GM19468 (cell line): ENCODE measurements at regions not wholly inside any gene's neighbourhood (a gene's known extent, or its start where the extent isn't known, plus 50 kb on each side); places are given as distances from the start of the nearest gene placed in this dataset.

ENCODE experiments used
- ATAC-seq: cut with Tn5 transposase; IDR thresholded peaks from one replicate; pipeline ENCODE4 v1.9.1; 2021; ENCODE audit warnings: mild to moderate bottlenecking, moderate library complexity, moderate number of reproducible peaks; ENCODE audit not compliant: unreplicated experiment; ENCODE audit errors: extremely low read depth

GRCh38 chr15:85847031-85847430 is 52.3 kb upstream of the KLHL25 start:
- ATAC-seq = no peak

GRCh38 chr15:85849946-85850345 is 55.2 kb upstream of the KLHL25 start:
- ATAC-seq = no peak

GRCh38 chr15:85852969-85853368 is 58.2 kb upstream of the KLHL25 start:
- no peak for ATAC-seq

GRCh38 chr15:85854345-85855097 is 59.8 kb upstream of the KLHL25 start:
- ATAC-seq = no peak

GRCh38 chr15:85858586-85859375 is 64.1 kb upstream of the KLHL25 start:
- ATAC-seq = peak; percentile 92

- no peak for ATAC-seq
Observed at GRCh38 chr15:85859671-85860070, 64.9 kb upstream of the KLHL25 start.

GRCh38 chr15:85860394-85861161 is 65.9 kb upstream of the KLHL25 start:
- no peak for ATAC-seq

GRCh38 chr15:85865070-85865684 is 70.5 kb upstream of the KLHL25 start:
- no peak for ATAC-seq

GRCh38 chr15:85867250-85867649 is 72.5 kb upstream of the KLHL25 start:
- no peak for ATAC-seq

- no peak for ATAC-seq
Observed at GRCh38 chr15:85869124-85869523, 74.4 kb upstream of the KLHL25 start.

GRCh38 chr15:85870216-85871014 is 75.7 kb upstream of the KLHL25 start:
- no peak for ATAC-seq

- no peak for ATAC-seq
Observed at GRCh38 chr15:85871545-85871944, 76.8 kb upstream of the KLHL25 start.

- no peak for ATAC-seq
Observed at GRCh38 chr15:85872125-85872524, 77.4 kb upstream of the KLHL25 start.

- no peak for ATAC-seq
Observed at GRCh38 chr15:85874236-85874635, 79.5 kb upstream of the KLHL25 start.

GRCh38 chr15:85875756-85876155 is 81.0 kb upstream of the KLHL25 start:
- ATAC-seq = no peak

- no peak for ATAC-seq
Observed at GRCh38 chr15:85878828-85879225, 84.1 kb upstream of the KLHL25 start.

GRCh38 chr15:85879334-85880163 is 84.8 kb upstream of the KLHL25 start:
- no peak for ATAC-seq

- no peak for ATAC-seq
Observed at GRCh38 chr15:85880501-85881190, 85.9 kb upstream of the KLHL25 start.
